ENCODE measurements at regions not wholly inside any gene's neighbourhood (a gene's known extent, or its start where the extent isn't known, plus 50 kb on each side); places are given as distances from the start of the nearest gene placed in this dataset.

GRCh38 chr10:108469940-108470339, 1305.4 kb upstream of the SORCS1 start:
- DNase-seq (ENCODE audit: low spot score) = no peak
- Histone ChIP-seq H3K27ac (no peak overlapping the region), H3K4me3 (no peak overlapping the region)
- no peak for TF ChIP-seq CTCF (IDR thresholded peaks at IDR 0.05)

GRCh38 chr10:108465871-108466641, 1301.5 kb upstream of the SORCS1 start:
- H3K27ac ChIP-seq = peak overlapping the region in 1 of 2 donors; percentile 5
- H3K4me3 ChIP-seq = peak overlapping the region; percentile 75
- TF ChIP-seq CTCF (IDR thresholded peaks at IDR 0.05) = no peak
- DNase-seq (ENCODE audit: low spot score) = peak; percentile 74

- H3K4me3 ChIP-seq = no peak overlapping the region
- H3K27ac ChIP-seq = no peak overlapping the region
- no peak for TF ChIP-seq CTCF (IDR thresholded peaks at IDR 0.05)
- no peak for DNase-seq (ENCODE audit: low spot score)
Measured at GRCh38 chr10:108462005-108462404, 1297.5 kb upstream of the SORCS1 start.

- no peak for TF ChIP-seq CTCF (IDR thresholded peaks at IDR 0.05)
- DNase-seq (ENCODE audit: low spot score) = no peak
- Histone ChIP-seq H3K27ac (no peak overlapping the region), H3K4me3 (no peak overlapping the region)
Measured at GRCh38 chr10:108454793-108455192, 1290.3 kb upstream of the SORCS1 start.

GRCh38 chr10:108454224-108454623, 1289.7 kb upstream of the SORCS1 start:
- H3K27ac ChIP-seq = no peak overlapping the region
- no peak for DNase-seq (ENCODE audit: low spot score)
- TF ChIP-seq CTCF (IDR thresholded peaks at IDR 0.05) = no peak
- H3K4me3 ChIP-seq = no peak overlapping the region

- DNase-seq (ENCODE audit: low spot score) = no peak
- Histone ChIP-seq H3K27ac (no peak overlapping the region), H3K4me3 (no peak overlapping the region)
- TF ChIP-seq CTCF (IDR thresholded peaks at IDR 0.05) = no peak
Measured at GRCh38 chr10:108453166-108453565, 1288.7 kb upstream of the SORCS1 start.

- no peak for TF ChIP-seq CTCF (IDR thresholded peaks at IDR 0.05)
- no peak for DNase-seq (ENCODE audit: low spot score)
- no peak overlapping the region for H3K27ac ChIP-seq
- no peak overlapping the region for H3K4me3 ChIP-seq
Measured at GRCh38 chr10:108452533-108452932, 1288.0 kb upstream of the SORCS1 start.
